ENCODE measurements at regions not wholly inside any gene's neighbourhood (a gene's known extent, or its start where the extent isn't known, plus 50 kb on each side); places are given as distances from the start of the nearest gene placed in this dataset.

GRCh38 chr21:24628536-24628935 is 978.7 kb downstream of the MRPL39 start:
- Histone ChIP-seq H3K36me3 (ENCODE audit: control insufficient read depth in 2 of 2, insufficient read depth in 1 of 2, low read length in 2 of 2) (no peaks in the 10 kb centered on the region), H3K27ac (ENCODE audit: extremely low read depth, low read depth, low read length) (no peak overlapping the region), H3K4me3 (ENCODE audit: low read depth, low read length) (no peak overlapping the region), H3K9me3 (ENCODE audit: control insufficient read depth, insufficient read depth, low read depth, low read length) (no peaks in the 10 kb centered on the region), H3K4me1 (ENCODE audit: control insufficient read depth, insufficient read depth, low read length) (no peaks in the 10 kb centered on the region)
- POLR2A ChIA-PET, result interaction anchor here (0.5 kb wide), 1 partner anchor 43 kb away, joined by 3 read pairs; no protein-coding TSS in a partner anchor
- TF ChIP-seq ZNF394 (tag by site-specific recombination; IDR thresholded peaks at IDR 0.05; ENCODE audit: borderline replicate concordance) (no peak), ZNF560 (tag by site-specific recombination; IDR thresholded peaks at IDR 0.05; ENCODE audit: borderline replicate concordance) (no peak), ZNF404 (tag by site-specific recombination; IDR thresholded peaks at IDR 0.05) (no peak), ZNF645 (tag by site-specific recombination; IDR thresholded peaks at IDR 0.05) (no peak), ZNF37A (tag by site-specific recombination; IDR thresholded peaks at IDR 0.05) (no peak), GLIS2 (tag by site-specific recombination; IDR thresholded peaks at IDR 0.05) (no peak)
- CTCF ChIA-PET, result no interaction called here

- H3K4me3 ChIP-seq (ENCODE audit: low read depth, low read length), result no peak overlapping the region
- ChIA-PET CTCF (no interaction called here), POLR2A (no interaction called here)
- H3K36me3 ChIP-seq (ENCODE audit: control insufficient read depth in 2 of 2, insufficient read depth in 1 of 2, low read length in 2 of 2), result no peaks in the 10 kb centered on the region
- no peaks in the 10 kb centered on the region for H3K4me1 ChIP-seq (ENCODE audit: control insufficient read depth, insufficient read depth, low read length)
- TF ChIP-seq TSHZ1 (tag by site-specific recombination; IDR thresholded peaks at IDR 0.05; ENCODE audit: borderline replicate concordance) (no peak), ZNF585B (tag by site-specific recombination; IDR thresholded peaks at IDR 0.05) (no peak), ZBTB17 (tag by site-specific recombination; IDR thresholded peaks at IDR 0.05) (no peak), ZNF777 (tag by site-specific recombination; IDR thresholded peaks at IDR 0.05; ENCODE audit: borderline replicate concordance) (no peak), PBX3 (CRISPR knock-in tag; IDR thresholded peaks at IDR 0.05) (no peak), SCRT2 (tag by site-specific recombination; IDR thresholded peaks at IDR 0.05) (no peak), OVOL3 (tag by site-specific recombination; IDR thresholded peaks at IDR 0.05) (no peak), ZNF510 (tag by site-specific recombination; IDR thresholded peaks at IDR 0.05; ENCODE audit: insufficient replicate concordance) (no peak), SCRT1 (tag by site-specific recombination; IDR thresholded peaks at IDR 0.05; ENCODE audit: borderline replicate concordance) (no peak), ZBTB7A (tag by site-specific recombination; IDR thresholded peaks at IDR 0.05; ENCODE audit: low read depth) (no peak), ZFP41 (tag by site-specific recombination; IDR thresholded peaks at IDR 0.05; ENCODE audit: borderline replicate concordance) (no peak), ZNF148 (tag by site-specific recombination; IDR thresholded peaks at IDR 0.05; ENCODE audit: borderline replicate concordance) (no peak), ZNF366 (tag by site-specific recombination; conservative IDR thresholded peaks at IDR 0.05) (no peak), ZNF548 (tag by site-specific recombination; IDR thresholded peaks at IDR 0.05) (no peak)
- no peak overlapping the region for H3K27ac ChIP-seq (ENCODE audit: extremely low read depth, low read depth, low read length)
- no peaks in the 10 kb centered on the region for H3K9me3 ChIP-seq (ENCODE audit: control insufficient read depth, insufficient read depth, low read depth, low read length)
Observed at GRCh38 chr21:24628046-24628445, 979.2 kb downstream of the MRPL39 start.

All from HEK293 (cell line).